Adrenal gland (tissue), 5 donors: ENCODE measurements at regions not wholly inside any gene's neighbourhood (a gene's known extent, or its start where the extent isn't known, plus 50 kb on each side); places are given as distances from the start of the nearest gene placed in this dataset.

Experiments
- CTCF ChIP-seq, 6 experiments: fragments of 450-650 bp in 4 of 6; fragments of 200-600 bp in 2 of 6; sonication (generic) in 1 of 6; IDR thresholded peaks; 1 replicate in 5 of 6; 2 replicates in 1 of 6; pipeline versions ENCODE4 v1.5.1 to v1.8.0; 2016 to 2021; ENCODE audit warnings: antibody characterized with exemption in 6 of 6, mild to moderate bottlenecking in 2 of 6, moderate library complexity in 1 of 6
- POLR2A ChIP-seq, 2 donors: fragments of 450-650 bp; IDR thresholded peaks; one replicate each; pipeline ENCODE4 v1.6.1; 2017; ENCODE audit warnings: antibody characterized with exemption in 2 of 2, mild to moderate bottlenecking in 2 of 2, moderate library complexity in 1 of 2
- donor health status: DM: no; HTN: no; CAD: no.

- TF ChIP-seq CTCF (IDR thresholded peaks at IDR 0.05) (no peak), POLR2A (IDR thresholded peaks at IDR 0.05) (no peak)
Measured at GRCh38 chr6:15079288-15079817, 166.5 kb upstream of the JARID2 start.
